Neural progenitor cell (in vitro differentiated cells): ENCODE measurements at regions not wholly inside any gene's neighbourhood (a gene's known extent, or its start where the extent isn't known, plus 50 kb on each side); places are given as distances from the start of the nearest gene placed in this dataset.

Experiments
- CTCF ChIP-seq: fragments of 200-600 bp; sonication (generic); IDR thresholded peaks from 2 replicates; pipeline ENCODE4 v1.5.1; 2017; ENCODE audit warnings: antibody characterized with exemption, mild to moderate bottlenecking
- EZH2 ChIP-seq: fragments of 200-600 bp; sonication (generic); IDR thresholded peaks from 2 replicates; pipeline ENCODE4 v1.6.1; 2017; ENCODE audit warnings: antibody characterized with exemption, mild to moderate bottlenecking, moderate library complexity
- EZH2phosphoT487 ChIP-seq: fragments of 200-600 bp; sonication (generic); IDR thresholded peaks from 2 replicates; pipeline ENCODE4 v1.6.1; 2017; ENCODE audit warnings: antibody characterized with exemption

- TF ChIP-seq CTCF (no peak), EZH2 (no peak), EZH2phosphoT487 (no peak)
Measured at GRCh38 chr3:5276934-5277333, 89.4 kb downstream of the EDEM1 start.
